GM19238 (cell line): ENCODE measurements at regions not wholly inside any gene's neighbourhood (a gene's known extent, or its start where the extent isn't known, plus 50 kb on each side); places are given as distances from the start of the nearest gene placed in this dataset.
"Not testable (repeated sequence)": the region's sequence is repeated elsewhere in the genome, so short reads cannot be mapped to it uniquely, and the experiment has no call there.

Experiments
- DNase-seq: peaks from one replicate; pipeline ENCODE4 v3.0.0; 2011; ENCODE audit warnings: low spot score; ENCODE audit not compliant: insufficient read length

DNA sequence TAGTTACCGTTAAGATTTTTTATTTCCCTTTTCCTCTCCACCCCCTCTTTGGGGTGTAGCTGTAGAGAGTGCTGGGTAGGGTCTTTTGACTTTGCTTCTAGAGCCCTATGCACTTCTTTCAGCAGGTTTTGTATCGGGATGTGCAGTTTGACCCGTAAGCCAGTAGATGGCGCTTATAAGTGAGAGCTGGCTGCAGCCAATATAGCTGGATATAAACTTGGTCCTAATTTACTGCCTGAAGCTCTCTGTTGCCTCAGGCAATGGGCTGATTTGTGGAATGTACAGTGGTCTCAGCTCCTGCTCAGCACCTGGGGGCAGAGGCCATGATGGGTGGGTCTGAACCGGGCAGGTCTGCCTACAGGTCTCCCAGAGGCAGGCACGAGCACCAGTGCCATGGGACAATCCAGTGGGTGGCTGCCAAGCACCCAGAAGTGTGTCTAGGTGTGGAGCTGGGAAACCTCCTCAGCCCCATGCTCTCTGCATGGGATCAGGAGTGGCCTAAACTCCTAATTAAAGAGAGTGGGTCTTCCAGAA lies 146.5 kb downstream of the SPANXN1 start:
- DNase-seq, result no peak

DNA sequence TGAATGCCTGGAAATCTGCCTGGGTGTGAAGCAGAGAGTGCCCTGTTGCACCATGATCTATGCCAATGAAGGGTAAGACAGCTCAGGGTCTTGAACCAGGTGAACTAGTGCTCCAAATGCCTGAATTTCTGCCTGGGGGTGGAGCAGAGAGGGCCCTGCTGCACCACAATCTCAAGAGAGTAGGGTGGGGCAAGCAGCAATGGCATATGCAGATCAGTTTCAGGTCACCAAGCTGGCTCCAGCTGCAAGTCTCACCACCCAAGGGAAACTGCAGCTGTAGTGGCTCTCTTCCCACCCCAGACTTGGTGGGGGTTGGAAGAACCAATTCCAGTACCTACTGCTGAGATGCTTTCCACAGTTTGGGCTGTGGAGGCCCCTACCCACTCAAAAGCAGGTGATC lies 147.0 kb downstream of the SPANXN1 start:
- DNase-seq, result no peak

DNA sequence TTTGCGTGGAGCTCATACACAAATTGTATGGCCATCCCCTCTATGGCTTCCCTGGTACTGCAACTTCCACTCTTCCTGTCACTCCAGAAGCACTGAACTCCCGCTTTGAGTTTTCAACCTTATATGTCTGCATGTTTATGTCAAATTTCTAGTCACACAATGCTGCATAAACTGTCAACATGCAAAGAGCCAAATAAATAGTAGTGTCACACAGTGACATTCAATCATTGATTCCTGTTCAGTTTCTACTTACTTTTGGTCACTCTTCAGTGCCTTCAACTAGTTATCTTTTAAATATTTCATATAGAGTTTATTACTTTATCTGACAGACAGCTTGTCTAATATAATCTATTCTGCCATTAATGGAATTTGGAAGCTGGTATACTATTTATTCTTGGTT lies 149.3 kb downstream of the SPANXN1 start:
- no peak for DNase-seq

DNA sequence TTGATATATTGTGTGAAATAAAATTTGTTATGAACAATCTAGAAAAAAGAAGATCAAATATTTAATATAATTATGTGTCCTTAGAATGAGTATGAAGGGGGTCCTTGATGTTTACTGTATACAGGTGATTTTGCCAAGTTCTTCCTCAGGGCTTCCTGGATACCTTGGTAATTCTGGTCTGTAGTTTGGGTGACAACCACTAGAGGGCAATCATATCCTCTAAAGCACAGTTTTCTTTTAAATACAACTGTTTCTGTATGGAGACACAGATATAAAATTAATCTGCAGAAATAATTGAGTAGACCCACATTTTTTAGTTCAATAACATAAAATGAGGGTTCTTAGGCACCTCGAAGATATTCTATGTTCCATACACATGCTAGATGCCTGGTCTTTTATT lies 157.7 kb downstream of the SPANXN1 start:
- peak; percentile 6 for DNase-seq

DNA sequence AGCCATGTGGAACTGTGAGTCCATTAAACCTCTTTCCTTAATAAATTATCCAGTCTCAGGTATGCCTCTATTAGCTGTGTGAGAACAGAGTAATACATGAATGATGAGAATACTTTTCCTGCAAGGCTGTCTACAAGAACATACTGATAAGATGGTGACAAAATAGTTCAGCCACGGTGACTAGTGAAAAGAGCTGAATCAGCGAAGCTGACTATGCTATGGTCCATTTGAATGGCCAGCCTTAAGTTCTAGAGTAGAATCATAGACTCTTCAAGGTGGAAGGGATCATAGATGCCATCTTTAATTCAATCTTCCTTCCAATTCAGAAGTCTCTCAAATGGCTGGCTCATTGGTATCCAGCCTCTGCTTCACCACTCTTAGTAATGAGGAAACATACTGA lies 163.3 kb downstream of the SPANXN1 start:
- DNase-seq, result no peak

DNA sequence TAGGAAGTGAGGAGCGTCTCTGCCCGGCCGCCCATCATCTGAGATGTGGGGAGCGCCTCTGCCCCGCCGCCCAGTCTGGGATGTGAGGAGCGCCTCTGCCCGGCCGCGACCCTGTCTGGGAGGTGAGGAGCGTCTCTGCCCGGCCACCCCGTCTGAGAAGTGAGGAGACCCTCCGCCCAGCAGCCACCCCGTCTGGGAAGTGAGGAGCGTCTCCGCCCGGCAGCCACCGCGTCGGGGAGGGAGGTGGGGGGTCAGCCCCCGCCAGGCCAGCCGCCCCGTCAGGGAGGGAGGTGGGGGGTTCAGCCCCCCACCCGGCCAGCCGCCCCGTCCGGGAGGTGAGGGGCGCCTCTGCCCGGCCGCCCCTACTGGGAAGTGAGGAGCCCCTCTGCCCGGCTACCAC lies 188.9 kb downstream of the SPANXN1 start:
- not testable (repeated sequence) for DNase-seq

DNA sequence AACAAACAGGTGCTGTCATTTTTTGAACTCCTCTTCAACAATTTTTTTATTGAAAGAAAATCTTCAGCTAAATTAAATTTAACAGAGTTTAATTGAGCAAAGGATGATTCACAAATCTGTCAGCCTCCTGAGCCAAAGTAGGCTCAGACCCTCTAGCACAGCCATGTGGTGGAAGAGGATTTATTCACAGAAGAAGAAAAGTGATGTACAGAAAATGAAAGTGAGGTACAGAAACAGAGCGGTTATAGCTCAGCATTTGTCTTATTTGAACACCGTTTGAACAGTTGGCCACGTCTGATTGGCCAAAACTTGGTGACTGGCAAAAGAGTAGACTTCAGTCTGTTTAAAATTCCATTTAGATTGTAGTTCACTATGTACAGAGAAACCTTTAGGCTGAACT lies 217.3 kb downstream of the SPANXN1 start:
- DNase-seq, result no peak

DNA sequence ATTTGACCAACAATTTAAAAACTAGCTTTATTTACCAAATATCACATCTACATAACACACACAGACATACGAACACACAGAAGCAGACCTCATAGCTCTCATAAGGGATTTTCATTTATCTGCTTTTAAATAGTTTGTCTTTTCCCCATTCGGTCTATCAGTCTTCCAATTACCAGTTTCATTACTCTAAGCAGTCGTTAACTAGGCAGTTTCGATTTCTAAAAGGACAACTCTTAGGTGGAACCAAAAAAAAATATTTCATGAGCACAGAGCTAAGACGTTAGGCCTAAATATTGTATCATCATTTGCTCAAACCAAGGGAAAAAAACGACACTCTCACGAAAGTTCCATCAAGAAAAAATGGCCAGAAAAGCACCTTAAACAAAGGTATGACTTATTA lies 228.4 kb downstream of the SPANXN1 start:
- no peak for DNase-seq

DNA sequence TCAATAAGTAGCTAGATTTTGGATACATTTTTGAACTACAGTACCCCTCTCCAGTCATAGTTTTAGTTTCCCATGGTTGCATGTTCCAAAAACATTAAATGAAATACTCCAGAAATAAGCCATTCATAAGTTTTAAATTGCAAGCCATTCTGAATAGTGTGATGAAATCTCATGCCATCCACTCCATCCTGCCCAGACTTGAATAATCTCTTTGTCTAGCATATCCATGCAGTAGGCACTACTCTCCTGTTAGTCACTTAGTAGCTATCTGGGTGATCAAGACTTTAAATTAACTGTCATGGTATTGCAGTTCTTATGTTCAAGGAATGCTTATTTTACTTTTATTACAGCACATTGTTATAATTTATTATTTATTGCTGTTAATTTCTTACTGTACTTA lies 237.4 kb downstream of the SPANXN1 start:
- DNase-seq, result no peak

DNA sequence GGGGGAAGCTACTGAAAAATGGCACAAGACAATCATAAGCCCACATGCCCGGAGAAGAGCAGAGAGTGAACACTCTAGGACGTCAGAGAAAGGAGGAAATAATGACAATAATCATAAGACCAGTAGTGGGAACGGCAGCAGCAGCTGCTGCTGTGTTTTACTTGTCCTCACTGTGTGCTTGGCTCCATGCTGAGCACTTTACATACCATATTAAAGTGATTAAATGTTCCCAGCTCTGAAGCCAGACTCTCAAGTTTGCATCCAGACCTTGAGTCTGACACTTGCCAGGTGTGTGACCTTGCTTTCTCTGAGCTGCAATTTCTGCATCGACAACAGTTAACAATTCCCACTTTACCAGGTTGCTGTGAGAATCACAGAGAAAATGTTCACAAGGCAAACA lies 255.4 kb downstream of the SPANXN1 start:
- no peak for DNase-seq

DNA sequence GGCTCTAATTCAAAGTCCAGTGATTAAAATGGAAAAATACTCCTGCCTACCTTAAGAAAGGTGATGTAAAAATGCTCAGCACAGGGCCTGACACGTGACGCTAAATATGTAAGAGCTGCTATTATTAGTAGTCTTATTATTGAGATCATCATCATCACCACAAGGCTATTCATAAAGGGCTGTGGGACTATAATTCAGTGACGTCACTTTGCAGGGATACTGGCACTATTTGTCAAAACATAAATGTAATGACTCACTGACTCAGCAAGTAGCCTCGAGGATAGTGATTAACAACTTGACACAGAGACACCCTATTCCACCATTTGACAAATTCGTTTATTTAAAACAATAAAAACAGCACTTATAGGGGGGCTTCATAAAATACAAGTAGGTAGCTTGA lies 258.9 kb downstream of the SPANXN1 start:
- no peak for DNase-seq

DNA sequence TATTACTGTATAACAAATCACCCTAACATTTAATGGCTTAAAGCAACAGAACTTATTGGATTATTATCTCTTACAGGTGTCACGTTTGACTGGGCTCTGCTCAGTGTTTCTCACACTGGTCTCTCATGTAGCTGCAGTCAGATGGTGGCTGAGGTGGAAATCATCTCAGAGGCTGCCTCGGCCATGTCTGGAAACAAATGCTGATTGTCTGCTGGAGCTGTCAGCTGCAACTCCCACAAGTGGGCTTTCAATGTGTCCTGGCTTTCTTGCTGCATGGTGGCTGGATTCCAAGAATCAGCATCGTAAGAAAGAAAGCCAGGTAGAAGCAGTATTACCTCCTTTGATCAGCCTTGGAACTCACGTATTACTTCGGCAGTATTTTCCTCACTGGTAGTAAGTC lies 277.6 kb downstream of the SPANXN1 start:
- DNase-seq, result no peak

DNA sequence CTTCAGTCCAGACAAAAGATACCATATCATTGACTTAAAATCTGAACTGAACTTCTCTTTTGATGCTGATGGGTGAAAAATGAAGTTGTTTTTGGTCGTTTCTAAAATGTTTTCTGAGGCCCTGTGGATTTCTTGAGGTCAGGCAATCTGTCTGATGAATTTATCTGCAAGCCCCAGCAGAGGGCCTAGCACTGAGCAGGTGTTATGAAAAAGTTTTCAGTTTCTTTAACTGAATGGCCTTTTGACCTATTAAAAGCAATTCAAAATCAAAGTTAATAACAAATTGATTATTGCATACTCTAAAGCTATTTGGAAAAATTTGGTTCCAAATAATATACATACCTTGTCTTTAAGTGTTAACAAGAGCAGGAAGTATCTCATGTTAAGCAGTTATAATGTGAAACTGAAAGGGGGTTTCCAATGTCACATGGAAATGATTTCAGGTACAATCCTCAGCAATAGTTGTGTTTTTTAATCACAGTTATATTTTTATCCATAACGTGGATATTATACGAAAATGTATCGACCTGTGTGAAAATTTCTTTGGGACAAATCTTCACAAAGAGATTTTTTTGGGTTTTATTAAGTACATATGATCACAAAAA lies 285.0 kb downstream of the SPANXN1 start:
- DNase-seq, result no peak

DNA sequence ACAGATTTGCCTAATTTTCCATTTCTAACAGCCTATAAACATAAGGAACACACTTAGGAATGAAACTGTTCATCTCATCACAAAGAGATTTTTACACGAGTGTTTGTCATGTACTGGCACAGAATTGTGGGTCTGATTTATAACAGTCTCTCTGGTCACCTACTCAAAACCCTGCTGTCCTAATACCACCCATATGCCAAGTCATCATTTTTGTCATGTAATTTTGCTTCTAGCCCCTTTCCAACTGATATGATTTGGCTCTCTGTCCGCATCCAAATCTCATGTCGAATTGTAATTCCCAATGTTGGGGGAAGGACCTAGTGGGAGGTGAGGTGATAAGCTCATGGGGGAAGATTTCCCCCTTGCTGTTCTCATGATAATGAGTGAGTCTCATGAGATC lies 284.1 kb upstream of the SLITRK2 start:
- DNase-seq, result no peak

DNA sequence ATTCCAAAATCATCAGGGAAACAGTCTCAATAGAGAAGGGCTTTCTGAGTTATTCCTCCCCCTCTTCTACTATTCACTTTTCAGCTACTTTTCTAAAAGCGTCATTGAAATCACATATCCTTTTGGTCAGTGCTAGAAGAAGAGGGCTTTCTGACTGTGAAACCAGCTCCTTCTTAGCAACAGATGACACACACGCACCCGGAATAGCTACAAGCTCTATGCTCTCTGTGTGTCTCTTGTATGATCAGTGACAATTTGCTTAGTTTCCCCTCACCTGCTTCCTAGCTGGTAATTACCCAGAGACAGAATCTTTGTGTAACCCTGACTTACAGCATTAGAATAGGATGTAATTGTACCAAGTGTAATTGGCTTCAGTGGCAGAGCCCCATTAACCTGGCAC lies 268.1 kb upstream of the SLITRK2 start:
- no peak for DNase-seq

DNA sequence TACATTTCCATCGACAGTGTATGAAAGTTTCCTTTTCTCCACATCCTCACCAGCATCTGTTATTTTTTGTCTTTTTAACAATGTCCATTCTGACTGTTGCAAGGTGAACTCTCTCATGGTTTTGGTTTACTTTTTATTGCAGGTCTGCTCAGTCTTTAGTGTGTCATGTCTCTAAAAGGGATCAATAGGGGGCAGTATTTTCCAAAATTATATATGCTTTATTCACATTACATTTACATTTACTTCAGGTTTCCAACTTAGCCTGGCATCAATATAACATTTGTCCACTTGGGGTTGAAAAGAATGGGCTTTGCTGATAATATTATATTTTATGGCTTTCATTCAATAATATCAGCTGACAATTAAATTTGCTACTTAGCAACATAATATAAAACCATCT lies 265.0 kb upstream of the SLITRK2 start:
- no peak for DNase-seq

DNA sequence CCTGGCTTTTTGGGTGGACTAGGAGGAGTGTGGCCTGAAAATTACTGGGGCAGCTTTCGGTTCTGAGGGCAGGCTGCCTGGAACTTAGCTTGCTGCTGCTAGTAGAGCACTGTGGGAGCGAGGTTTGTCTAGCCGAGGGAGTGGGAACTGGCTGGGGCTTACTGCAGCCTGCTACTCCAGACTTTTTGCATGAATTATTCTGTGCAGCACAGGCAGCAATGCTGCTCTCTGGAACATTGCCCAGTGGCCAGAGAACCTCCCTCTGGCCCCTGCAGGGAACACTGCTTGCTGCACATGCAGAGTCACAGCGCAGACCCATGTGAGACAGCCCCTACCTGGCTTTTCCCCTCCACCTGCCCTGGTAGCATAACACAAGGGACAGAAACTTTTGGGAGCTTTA lies 263.9 kb upstream of the SLITRK2 start:
- no peak for DNase-seq

DNA sequence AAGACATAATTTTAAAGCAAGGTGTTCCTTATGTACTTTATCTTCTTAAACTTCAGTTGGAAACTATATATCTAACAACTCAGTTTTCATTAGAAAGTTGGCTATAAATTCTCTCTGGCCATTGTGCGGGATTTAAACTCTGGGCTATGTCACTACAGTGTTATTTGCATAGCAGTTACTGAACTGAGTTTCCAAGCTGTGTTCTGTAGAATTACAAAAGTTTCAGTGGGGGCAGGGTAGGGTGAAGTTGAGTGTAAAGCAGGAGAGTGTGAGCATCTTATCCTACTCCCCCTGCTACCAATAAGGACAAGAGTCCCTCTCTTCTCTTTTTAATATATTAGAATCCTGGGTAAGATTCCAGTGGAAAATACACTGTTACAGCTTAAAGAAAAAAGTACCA lies 254.5 kb upstream of the SLITRK2 start:
- DNase-seq, result no peak

DNA sequence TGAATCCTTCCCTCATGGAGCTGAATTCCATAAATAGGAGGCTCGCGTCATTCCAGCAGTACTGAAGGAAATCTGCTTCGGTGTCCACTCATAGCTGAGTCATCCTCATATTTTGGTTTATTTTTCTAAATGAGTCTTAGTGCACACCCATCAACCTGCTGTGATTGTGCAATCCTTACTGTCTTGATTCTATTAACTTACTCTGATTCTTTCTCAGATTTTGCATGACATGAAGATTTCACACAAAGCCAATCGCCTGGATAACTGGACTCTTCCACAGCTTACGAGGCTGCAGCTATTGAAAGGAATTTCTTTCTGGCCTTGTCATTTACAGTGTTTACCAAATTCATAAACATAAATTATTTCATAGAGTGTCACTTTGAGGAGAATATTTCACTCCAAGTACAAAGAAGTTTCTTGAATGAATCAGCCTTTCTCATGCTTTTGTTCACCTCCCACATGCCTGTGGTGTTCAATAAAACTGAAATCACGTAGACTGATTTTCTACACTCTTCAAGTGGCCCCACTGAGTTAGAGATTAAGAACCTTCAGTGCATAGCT lies 207.6 kb upstream of the SLITRK2 start:
- no peak for DNase-seq

DNA sequence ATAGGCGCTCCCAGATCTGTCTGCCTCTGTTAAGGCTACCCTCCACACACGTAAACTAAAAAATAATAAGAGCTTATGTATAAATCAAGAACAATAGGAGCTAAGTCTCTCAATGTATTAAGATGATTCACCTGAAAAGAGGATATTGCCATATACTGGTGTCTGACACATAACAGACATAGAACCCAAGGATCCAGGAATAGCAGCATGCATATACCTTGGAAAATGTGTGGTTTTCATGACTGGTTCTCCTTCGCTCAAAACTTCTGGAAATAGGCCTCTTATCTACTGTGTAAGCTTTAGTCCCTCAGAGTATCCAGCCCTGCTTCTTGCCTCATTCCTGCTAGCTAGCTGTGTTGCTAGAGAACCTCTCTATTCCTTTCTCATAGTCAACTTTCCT lies 203.7 kb upstream of the SLITRK2 start:
- DNase-seq, result no peak

DNA sequence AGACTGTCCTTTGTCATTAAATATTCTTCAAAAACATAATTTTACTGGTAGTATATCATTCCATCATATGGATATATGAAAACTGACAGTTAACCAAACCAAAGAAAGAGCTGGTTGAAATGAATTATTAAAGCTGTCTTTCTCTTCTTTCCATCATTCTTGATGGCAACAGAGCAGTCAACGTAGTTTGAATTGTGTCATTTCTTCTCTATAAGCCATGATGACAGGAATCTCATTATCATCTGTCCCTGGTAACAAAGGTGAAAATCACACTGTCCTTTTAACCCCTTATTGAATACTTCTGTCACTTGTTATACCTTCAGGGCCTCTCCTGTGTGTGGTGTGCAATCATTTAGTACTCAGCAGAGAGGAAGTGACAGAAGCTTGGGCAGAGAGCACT lies 197.0 kb upstream of the SLITRK2 start:
- no peak for DNase-seq

DNA sequence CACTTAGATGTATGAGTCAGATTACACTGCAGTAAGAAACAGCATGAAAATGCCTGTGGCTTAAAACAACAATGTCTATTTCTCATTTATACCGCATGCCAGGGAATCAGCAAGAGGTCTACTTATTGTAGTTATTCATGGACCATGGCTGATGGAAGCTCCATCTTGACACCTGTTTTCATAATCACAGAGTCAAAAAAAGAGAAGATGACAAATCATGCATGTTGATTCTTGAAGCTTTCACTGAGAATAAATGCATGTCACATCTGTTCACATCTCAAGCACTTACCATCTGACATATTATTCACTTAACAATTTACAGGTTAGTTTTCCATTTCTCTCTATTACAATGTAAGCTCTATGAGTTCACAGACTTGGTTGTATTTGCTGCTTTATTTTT lies 194.2 kb upstream of the SLITRK2 start:
- DNase-seq, result no peak

DNA sequence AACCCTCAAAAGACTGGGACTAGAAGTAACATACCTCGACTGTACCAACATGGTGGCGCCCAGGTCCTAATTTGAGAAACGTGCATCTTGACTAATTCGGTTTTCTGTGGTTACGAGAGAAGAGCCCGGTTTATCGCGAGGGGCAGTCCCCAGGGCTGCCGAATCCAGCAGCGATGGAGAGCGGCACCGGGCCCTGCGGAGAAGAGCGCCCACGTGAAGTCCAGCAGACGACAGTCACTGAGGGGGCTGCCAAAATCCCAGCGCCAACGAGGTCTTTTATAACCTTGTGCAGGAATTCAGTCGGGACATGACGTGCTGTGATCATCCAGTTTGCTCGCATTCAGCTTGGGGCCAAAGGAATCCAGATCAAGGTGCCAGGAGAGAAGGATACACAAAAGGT lies 187.5 kb upstream of the SLITRK2 start:
- DNase-seq, result no peak
